Stimulated activated CD8-positive, alpha-beta memory T cell treated with anti-CD3 and anti-CD28 coated beads, Interleukin-2, amount 100 ng/mL, for 1 hour (primary cell): ENCODE measurements at regions not wholly inside any gene's neighbourhood (a gene's known extent, or its start where the extent isn't known, plus 50 kb on each side); places are given as distances from the start of the nearest gene placed in this dataset.
"Not testable (repeated sequence)": the region's sequence is repeated elsewhere in the genome, so short reads cannot be mapped to it uniquely, and the experiment has no call there.

ENCODE experiments used
- DNase-seq, 2 donors: peaks; one replicate each; pipeline ENCODE4 v3.0.0-alpha.2; 2020; ENCODE audit warnings: low read depth in 2 of 2

- not testable (repeated sequence) for DNase-seq
These were observed 943.6 kb downstream of the TMEM121 start for GRCh38 chr14:106470028-106470427.

- not testable (repeated sequence) for DNase-seq
These were observed 948.1 kb downstream of the TMEM121 start for GRCh38 chr14:106474261-106475028.

GRCh38 chr14:106475214-106475613 lies 948.8 kb downstream of the TMEM121 start:
- not testable (repeated sequence) for DNase-seq

- not testable (repeated sequence) for DNase-seq
These were observed 951.2 kb downstream of the TMEM121 start for GRCh38 chr14:106477600-106477999.

GRCh38 chr14:106480287-106480686 lies 953.9 kb downstream of the TMEM121 start:
- not testable (repeated sequence) for DNase-seq

GRCh38 chr14:106482213-106482612 lies 955.8 kb downstream of the TMEM121 start:
- DNase-seq, result not testable (repeated sequence)

- no peak for DNase-seq
These were observed 961.2 kb downstream of the TMEM121 start for GRCh38 chr14:106487600-106487999.

GRCh38 chr14:106488291-106488690 lies 961.9 kb downstream of the TMEM121 start:
- DNase-seq, result no peak

GRCh38 chr14:106489112-106489881 lies 962.9 kb downstream of the TMEM121 start:
- no peak for DNase-seq

- no peak for DNase-seq
These were observed 964.1 kb downstream of the TMEM121 start for GRCh38 chr14:106490442-106490841.

GRCh38 chr14:106491851-106492250 lies 965.5 kb downstream of the TMEM121 start:
- no peak for DNase-seq

- DNase-seq, result no peak
These were observed 967.8 kb downstream of the TMEM121 start for GRCh38 chr14:106493962-106494823.

GRCh38 chr14:106500571-106500970 lies 974.2 kb downstream of the TMEM121 start:
- no peak for DNase-seq

GRCh38 chr14:106501898-106502297 lies 975.5 kb downstream of the TMEM121 start:
- DNase-seq, result no peak

GRCh38 chr14:106505366-106505765 lies 979.0 kb downstream of the TMEM121 start:
- no peak for DNase-seq

GRCh38 chr14:106506881-106507305 lies 980.5 kb downstream of the TMEM121 start:
- no peak for DNase-seq

- DNase-seq, result no peak
These were observed 981.0 kb downstream of the TMEM121 start for GRCh38 chr14:106507354-106507753.

- no peak for DNase-seq
These were observed 981.8 kb downstream of the TMEM121 start for GRCh38 chr14:106508216-106508615.

GRCh38 chr14:106509176-106509575 lies 982.8 kb downstream of the TMEM121 start:
- no peak for DNase-seq

- no peak for DNase-seq
These were observed 983.4 kb downstream of the TMEM121 start for GRCh38 chr14:106509807-106510206.

GRCh38 chr14:106511006-106511799 lies 984.8 kb downstream of the TMEM121 start:
- DNase-seq, result peak in 1 of 2 donors; percentile 30
